IMR-90 (cell line): ENCODE measurements at regions not wholly inside any gene's neighbourhood (a gene's known extent, or its start where the extent isn't known, plus 50 kb on each side); places are given as distances from the start of the nearest gene placed in this dataset.

ENCODE experiments used
- ATAC-seq: fragments of 200-7000 bp; cut with Tn5 transposase; 2 replicates; pipeline ENCODE4 v1.9.1; 2020; ENCODE audit warnings: low read depth, mild to moderate bottlenecking, moderate library complexity
- BruUV-seq: library from RNA; stranded (reverse); fragments of 400-500 nt; replicated peaks from 2 replicates; lab custom pipeline; 2021; lab: Mats Ljungman, UMichigan
- CTCF ChIA-PET: fragments of 300-600 bp; formaldehyde crosslinking; extraction: SDS; loops from one replicate; lab custom pipeline; 2021; ENCODE audit warnings: antibody characterized with exemption; lab: Yijun Ruan, JAX
- POLR2A ChIA-PET: fragments of 300-600 bp; sonication (Branson Sonifier 250); formaldehyde crosslinking; loops from one replicate; lab custom pipeline; 2022; ENCODE audit warnings: antibody characterized with exemption; ENCODE audit not compliant: unreplicated experiment; lab: Charles Lee
- DNase-seq: peaks from one replicate; pipeline ENCODE4 v3.0.0; 2013
- H2AFZ ChIP-seq: replicated peaks from 2 replicates; pipeline ENCODE3; 2013; ENCODE audit warnings: low read length, mild to moderate bottlenecking; ENCODE audit not compliant: poor library complexity
- H2AK5ac ChIP-seq: 2 replicates; pipeline ENCODE4 v1.6.1; 2013; ENCODE audit warnings: low read depth, low read length, inconsistent platforms
- H2AK9ac ChIP-seq: replicated peaks from 2 replicates; pipeline ENCODE3; 2013; ENCODE audit warnings: mild to moderate bottlenecking, low read depth, low read length, moderate library complexity; ENCODE audit not compliant: poor library complexity
- H2BK120ac ChIP-seq: 2 replicates; pipeline ENCODE4 v1.6.1; 2013; ENCODE audit warnings: low read depth, low read length, inconsistent platforms
- H2BK15ac ChIP-seq: 3 replicates; pipeline ENCODE4 v1.6.1; 2013; ENCODE audit warnings: low read depth, low read length, inconsistent platforms
- H2BK20ac ChIP-seq: 2 replicates; pipeline ENCODE4 v1.6.1; 2013; ENCODE audit warnings: low read depth, mild to moderate bottlenecking, inconsistent platforms, low read length, moderate library complexity
- H2BK5ac ChIP-seq: 2 replicates; pipeline ENCODE4 v1.6.1; 2013; ENCODE audit warnings: mild to moderate bottlenecking, low read depth, low read length, inconsistent platforms; ENCODE audit not compliant: poor library complexity, severe bottlenecking
- H3K14ac ChIP-seq: replicated peaks from 2 replicates; pipeline ENCODE4 v1.6.1; 2013; ENCODE audit warnings: low read depth, low read length, inconsistent platforms
- H3K18ac ChIP-seq: 2 replicates; pipeline ENCODE4 v1.6.1; 2013; ENCODE audit warnings: low read depth, low read length, control low read depth
- H3K23ac ChIP-seq: 2 replicates; pipeline ENCODE4 v1.6.1; 2013; ENCODE audit warnings: low read depth, low read length, inconsistent platforms
- H3K27ac ChIP-seq: 2 replicates; pipeline ENCODE4 v1.5.1; 2013; ENCODE audit warnings: mild to moderate bottlenecking, control low read depth, low read length; ENCODE audit not compliant: insufficient read depth
- H3K27me3 ChIP-seq: 2 replicates; pipeline ENCODE4 v1.6.1; 2013; ENCODE audit warnings: low read length; ENCODE audit not compliant: control insufficient read depth, insufficient read depth
- H3K36me3 ChIP-seq: 2 replicates; pipeline ENCODE4 v1.6.1; 2013; ENCODE audit warnings: low read length, mixed read lengths; ENCODE audit not compliant: control insufficient read depth, insufficient read depth
- H3K4ac ChIP-seq: 2 replicates; pipeline ENCODE4 v1.6.1; 2013; ENCODE audit warnings: low read depth, low read length, inconsistent platforms
- H3K4me1 ChIP-seq: 2 replicates; pipeline ENCODE4 v1.6.1; 2013; ENCODE audit warnings: low read length, mixed read lengths; ENCODE audit not compliant: control insufficient read depth, insufficient read depth
- H3K4me2 ChIP-seq: 2 replicates; pipeline ENCODE4 v1.6.1; 2013; ENCODE audit warnings: low read depth, mild to moderate bottlenecking, control low read depth, low read length, moderate library complexity
- H3K4me3 ChIP-seq: 2 replicates; pipeline ENCODE4 v1.5.1; 2013; ENCODE audit warnings: low read depth, mild to moderate bottlenecking, control low read depth, low read length, moderate library complexity; ENCODE audit not compliant: insufficient read depth
- H3K56ac ChIP-seq: 2 replicates; pipeline ENCODE4 v1.6.1; 2013; ENCODE audit warnings: low read length, inconsistent platforms; ENCODE audit not compliant: insufficient read depth; ENCODE audit errors: extremely low read depth
- H3K79me1 ChIP-seq, 2 experiments: 2 replicates each; pipeline ENCODE4 v1.6.1; 2013; ENCODE audit warnings: low read length in 2 of 2, inconsistent platforms in 1 of 2, low read depth in 1 of 2
- H3K9ac ChIP-seq: 2 replicates; pipeline ENCODE4 v1.6.1; 2013; ENCODE audit warnings: low read depth, low read length, control low read depth
- H3K9me1 ChIP-seq: 2 replicates; pipeline ENCODE4 v1.6.1; 2013; ENCODE audit warnings: low read length, inconsistent platforms; ENCODE audit not compliant: insufficient read depth
- H3K9me3 ChIP-seq: 2 replicates; pipeline ENCODE4 v1.6.1; 2013; ENCODE audit warnings: low read length; ENCODE audit not compliant: control insufficient read depth, insufficient read depth
- H4K20me1 ChIP-seq: 2 replicates; pipeline ENCODE4 v1.6.1; 2013; ENCODE audit warnings: low read length, inconsistent platforms; ENCODE audit not compliant: insufficient read depth
- H4K5ac ChIP-seq: 2 replicates; pipeline ENCODE4 v1.6.1; 2013; ENCODE audit warnings: mild to moderate bottlenecking, low read depth, low read length, control low read depth
- H4K8ac ChIP-seq, 2 experiments: 2 replicates each; pipeline ENCODE4 v1.6.1; 2013; ENCODE audit warnings: low read depth in 2 of 2, low read length in 2 of 2, control low read depth in 1 of 2, inconsistent platforms in 1 of 2
- H4K91ac ChIP-seq: 2 replicates; pipeline ENCODE4 v1.6.1; 2013; ENCODE audit warnings: low read depth, low read length, inconsistent platforms; ENCODE audit not compliant: insufficient read depth
- BHLHE40 ChIP-seq: fragments of 150-350 bp; IDR thresholded peaks from 2 replicates; pipeline ENCODE4 v1.6.1; 2016; ENCODE audit warnings: mild to moderate bottlenecking, low read depth, low read length
- CEBPB ChIP-seq: IDR thresholded peaks from 2 replicates; pipeline ENCODE4 v1.6.1; 2012; ENCODE audit warnings: low read depth, low read length, improper control_type of control experiment
- MAFK ChIP-seq: IDR thresholded peaks from 2 replicates; pipeline ENCODE4 v1.6.1; 2012; ENCODE audit warnings: low read depth, low read length, improper control_type of control experiment
- MAZ ChIP-seq: IDR thresholded peaks from 2 replicates; pipeline ENCODE4 v1.6.1; 2012; ENCODE audit warnings: low read depth, mild to moderate bottlenecking, low read length, improper control_type of control experiment, moderate library complexity, borderline replicate concordance
- NFE2L2 ChIP-seq: fragments of 150-350 bp; IDR thresholded peaks from 2 replicates; pipeline ENCODE4 v1.6.1; 2016; ENCODE audit warnings: low read depth, mild to moderate bottlenecking, low read length
- SMC3 ChIP-seq: fragments of 150-350 bp; IDR thresholded peaks from 2 replicates; pipeline ENCODE4 v1.6.1; 2016; ENCODE audit warnings: low read depth, mild to moderate bottlenecking, antibody characterized with exemption, low read length, moderate library complexity
- WGBS, 2 experiments: methylation state at CpG; one replicate each; pipeline versions ENCODE4 v1.1.5 to v1.1.7; 2013; ENCODE audit warnings: missing lambda C conversion rate in 2 of 2; ENCODE audit not compliant: insufficient read length in 1 of 2; ENCODE audit errors: extremely low coverage in 2 of 2; 5-methylcytosine and 5-hydroxymethylcytosine counted together
- dilution Hi-C: fragments of 300-500 bp; cut with HindIII; formaldehyde crosslinking; loops from one replicate; pipeline ENCODE4 v1.14.3; 2018; ENCODE audit warnings: low sequenced_read_pairs; ENCODE audit not compliant: unreplicated experiment
- in situ Hi-C: fragments of 300-500 bp; cut with MboI; formaldehyde crosslinking; loops from 3 replicates; pipeline ENCODE4 v1.14.3; 2019; ENCODE audit warnings: low sequenced_read_pairs, inconsistent platforms, mixed read lengths
- intact Hi-C: fragments of 100-400 bp; cut with micrococcal nuclease; formaldehyde crosslinking; loops from 2 replicates; pipeline ENCODE4 v1.10.0; 2022
- TF ChIP-seq, protein P1 (sequence below): conservative IDR thresholded peaks from 2 replicates; pipeline ENCODE4 v1.5.1; 2012; ENCODE audit warnings: mild to moderate bottlenecking, low read depth, low read length, improper control_type of control experiment

DNA sequence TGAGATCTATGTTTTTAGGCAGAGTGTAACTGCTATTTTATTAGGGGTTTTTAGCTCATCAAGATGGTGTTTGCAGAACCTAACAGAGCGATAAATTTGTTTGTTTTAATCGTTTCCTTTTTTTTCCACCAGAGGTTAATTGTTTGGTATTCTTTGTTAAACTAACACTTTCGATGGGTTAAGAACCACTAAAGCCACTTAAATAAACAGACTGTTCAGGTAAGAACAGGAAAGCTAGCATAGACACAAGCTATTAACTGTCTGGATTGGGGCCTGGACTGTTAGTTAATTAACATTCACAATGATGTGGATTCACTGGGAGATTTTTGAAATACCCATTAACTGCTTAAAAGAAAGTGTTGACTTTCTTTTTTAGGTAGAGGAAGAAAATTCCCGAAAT lies 209.0 kb upstream of the COPS8 start:
- Histone ChIP-seq H2BK20ac (no peak overlapping the region), H4K8ac (no peak overlapping the region), H3K27ac (no peak overlapping the region), H4K20me1 (no peaks in the 10 kb centered on the region), H3K36me3 (no peaks in the 10 kb centered on the region), H3K9ac (no peak overlapping the region), H4K91ac (no peak overlapping the region), H2BK5ac (no peak overlapping the region), H3K79me1 (no peaks in the 10 kb centered on the region), H3K9me1 (0 out of 2 replicates have a peak, but pooled peaks cover 2% of the 10 kb centered on the region), H3K23ac (no peak overlapping the region), H3K4me3 (no peak overlapping the region), H3K4ac (no peak overlapping the region), H2AFZ (no peak overlapping the region), H3K27me3 (no peaks in the 10 kb centered on the region; the same call in 1 of the 2 replicates), H3K56ac (no peak overlapping the region), H4K5ac (no peak overlapping the region), H2AK5ac (no peak overlapping the region), H3K4me2 (no peak overlapping the region), H2BK15ac (no peak overlapping the region), H3K18ac (no peak overlapping the region), H2AK9ac (no peak overlapping the region), H3K9me3 (no peaks in the 10 kb centered on the region), H2BK120ac (no peak overlapping the region), H3K4me1 (no peaks in the 10 kb centered on the region), H3K14ac (no peak overlapping the region)
- intact Hi-C loops (no loop called here), dilution Hi-C loops (no loop called here), in situ Hi-C loops (no loop called here)
- POLR2A ChIA-PET: no interaction called here
- WGBS, 2 experiments: no CpG with 5 or more reads among the region's 4 CpGs
- BruUV-seq: no TSS peak
- CTCF ChIA-PET: no interaction called here
- no peak for ATAC-seq
- TF ChIP-seq MAZ: no peak
- no peak for TF ChIP-seq MAFK
- no peak for TF ChIP-seq NFE2L2
- TF ChIP-seq BHLHE40: no peak
- no peak for TF ChIP-seq SMC3
- no peak for TF ChIP-seq CEBPB
- TF ChIP-seq, protein P1, sequence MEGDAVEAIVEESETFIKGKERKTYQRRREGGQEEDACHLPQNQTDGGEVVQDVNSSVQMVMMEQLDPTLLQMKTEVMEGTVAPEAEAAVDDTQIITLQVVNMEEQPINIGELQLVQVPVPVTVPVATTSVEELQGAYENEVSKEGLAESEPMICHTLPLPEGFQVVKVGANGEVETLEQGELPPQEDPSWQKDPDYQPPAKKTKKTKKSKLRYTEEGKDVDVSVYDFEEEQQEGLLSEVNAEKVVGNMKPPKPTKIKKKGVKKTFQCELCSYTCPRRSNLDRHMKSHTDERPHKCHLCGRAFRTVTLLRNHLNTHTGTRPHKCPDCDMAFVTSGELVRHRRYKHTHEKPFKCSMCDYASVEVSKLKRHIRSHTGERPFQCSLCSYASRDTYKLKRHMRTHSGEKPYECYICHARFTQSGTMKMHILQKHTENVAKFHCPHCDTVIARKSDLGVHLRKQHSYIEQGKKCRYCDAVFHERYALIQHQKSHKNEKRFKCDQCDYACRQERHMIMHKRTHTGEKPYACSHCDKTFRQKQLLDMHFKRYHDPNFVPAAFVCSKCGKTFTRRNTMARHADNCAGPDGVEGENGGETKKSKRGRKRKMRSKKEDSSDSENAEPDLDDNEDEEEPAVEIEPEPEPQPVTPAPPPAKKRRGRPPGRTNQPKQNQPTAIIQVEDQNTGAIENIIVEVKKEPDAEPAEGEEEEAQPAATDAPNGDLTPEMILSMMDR: no peak
- no peak for DNase-seq
